ENCODE measurements at regions not wholly inside any gene's neighbourhood (a gene's known extent, or its start where the extent isn't known, plus 50 kb on each side); places are given as distances from the start of the nearest gene placed in this dataset.

DNA sequence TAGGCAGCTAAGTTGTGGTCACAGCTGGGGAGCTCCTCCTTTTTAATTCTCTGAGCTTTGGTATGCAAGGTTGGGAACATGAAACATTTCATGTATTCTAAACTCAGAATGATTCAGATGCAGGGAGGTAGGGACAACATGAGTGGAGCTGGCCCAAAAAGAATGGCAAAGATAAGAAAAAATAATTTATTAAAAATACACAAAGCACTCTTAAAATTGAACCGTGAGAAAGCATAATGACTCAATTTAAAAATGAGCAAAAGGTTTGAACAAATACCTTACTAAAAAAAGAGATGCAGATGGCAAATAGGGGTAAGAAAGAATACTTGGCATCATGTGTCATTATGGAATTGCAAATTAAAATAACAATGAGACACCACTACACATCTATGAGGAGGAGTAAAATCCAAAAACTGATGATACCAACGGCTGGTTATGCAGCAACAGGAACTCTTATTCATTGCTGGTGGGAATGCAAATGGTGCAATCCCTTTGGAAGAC lies 175.6 kb upstream of the IRX3 start:
- WGBS, 2 donors, result 67 to 72% methylated on average over 2 of the region's 2 CpGs
- no peak for FAIRE-seq
- H3K4me1 ChIP-seq, result no peaks in the 10 kb centered on the region

DNA sequence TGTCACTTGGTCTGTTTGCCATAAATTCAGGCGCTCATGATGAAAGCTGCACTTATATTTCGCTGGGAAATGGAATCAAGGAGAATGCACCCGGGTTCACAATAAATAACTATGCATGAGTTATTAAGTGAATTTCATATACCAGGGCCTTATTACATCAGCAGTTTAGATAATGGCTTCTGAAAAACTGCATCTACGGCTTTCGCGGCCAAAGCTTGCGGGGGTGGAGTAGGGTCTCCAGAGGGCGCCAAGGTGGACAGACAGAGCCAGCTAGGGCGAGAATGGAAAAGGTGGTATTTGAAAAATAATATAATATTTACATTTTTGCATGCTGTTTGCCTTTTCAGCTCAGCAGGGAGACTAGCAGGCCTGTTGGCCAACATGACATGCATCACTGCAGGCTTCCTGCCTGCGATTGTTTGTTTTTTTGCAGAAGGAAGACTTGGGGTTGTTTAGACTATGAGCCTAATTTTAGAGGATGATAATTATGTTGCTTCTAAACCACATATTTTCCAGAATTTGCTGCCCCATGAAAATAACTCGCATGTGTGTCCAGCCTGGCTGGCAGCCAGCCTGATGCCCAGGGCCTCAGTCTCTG lies 173.8 kb upstream of the IRX3 start:
- H3K36me3 ChIP-seq, result no peaks in the 10 kb centered on the region
- 88 to 91% methylated on average over 11 of the region's 11 CpGs for WGBS, 2 donors
- H3K4me1 ChIP-seq, result no peaks in the 10 kb centered on the region
- TF ChIP-seq, protein P1, sequence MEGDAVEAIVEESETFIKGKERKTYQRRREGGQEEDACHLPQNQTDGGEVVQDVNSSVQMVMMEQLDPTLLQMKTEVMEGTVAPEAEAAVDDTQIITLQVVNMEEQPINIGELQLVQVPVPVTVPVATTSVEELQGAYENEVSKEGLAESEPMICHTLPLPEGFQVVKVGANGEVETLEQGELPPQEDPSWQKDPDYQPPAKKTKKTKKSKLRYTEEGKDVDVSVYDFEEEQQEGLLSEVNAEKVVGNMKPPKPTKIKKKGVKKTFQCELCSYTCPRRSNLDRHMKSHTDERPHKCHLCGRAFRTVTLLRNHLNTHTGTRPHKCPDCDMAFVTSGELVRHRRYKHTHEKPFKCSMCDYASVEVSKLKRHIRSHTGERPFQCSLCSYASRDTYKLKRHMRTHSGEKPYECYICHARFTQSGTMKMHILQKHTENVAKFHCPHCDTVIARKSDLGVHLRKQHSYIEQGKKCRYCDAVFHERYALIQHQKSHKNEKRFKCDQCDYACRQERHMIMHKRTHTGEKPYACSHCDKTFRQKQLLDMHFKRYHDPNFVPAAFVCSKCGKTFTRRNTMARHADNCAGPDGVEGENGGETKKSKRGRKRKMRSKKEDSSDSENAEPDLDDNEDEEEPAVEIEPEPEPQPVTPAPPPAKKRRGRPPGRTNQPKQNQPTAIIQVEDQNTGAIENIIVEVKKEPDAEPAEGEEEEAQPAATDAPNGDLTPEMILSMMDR (IDR thresholded peaks at IDR 0.05), result no peak
- DNase-seq, result no peak
- no peaks in the 10 kb centered on the region for H3K27me3 ChIP-seq
- H3K27ac ChIP-seq, result no peak overlapping the region
- H3K4me3 ChIP-seq, result no peak overlapping the region
- H3K9me3 ChIP-seq, result no peaks in the 10 kb centered on the region
- FAIRE-seq, result no peak
- no peak for ATAC-seq
- intact Hi-C loops (cut with DNase I), result no loop called here

More for the DNA sequence above, 175.6 kb upstream of the IRX3 start:
- ATAC-seq (no peak), DNase-seq (no peak)
- Histone ChIP-seq H3K27ac (no peak overlapping the region), H3K9me3 (no peaks in the 10 kb centered on the region), H3K36me3 (no peaks in the 10 kb centered on the region), H3K27me3 (no peaks in the 10 kb centered on the region), H3K4me3 (no peak overlapping the region)
- intact Hi-C loops (cut with DNase I), result no loop called here
- TF ChIP-seq, protein P1 (IDR thresholded peaks at IDR 0.05), result no peak

DNA sequence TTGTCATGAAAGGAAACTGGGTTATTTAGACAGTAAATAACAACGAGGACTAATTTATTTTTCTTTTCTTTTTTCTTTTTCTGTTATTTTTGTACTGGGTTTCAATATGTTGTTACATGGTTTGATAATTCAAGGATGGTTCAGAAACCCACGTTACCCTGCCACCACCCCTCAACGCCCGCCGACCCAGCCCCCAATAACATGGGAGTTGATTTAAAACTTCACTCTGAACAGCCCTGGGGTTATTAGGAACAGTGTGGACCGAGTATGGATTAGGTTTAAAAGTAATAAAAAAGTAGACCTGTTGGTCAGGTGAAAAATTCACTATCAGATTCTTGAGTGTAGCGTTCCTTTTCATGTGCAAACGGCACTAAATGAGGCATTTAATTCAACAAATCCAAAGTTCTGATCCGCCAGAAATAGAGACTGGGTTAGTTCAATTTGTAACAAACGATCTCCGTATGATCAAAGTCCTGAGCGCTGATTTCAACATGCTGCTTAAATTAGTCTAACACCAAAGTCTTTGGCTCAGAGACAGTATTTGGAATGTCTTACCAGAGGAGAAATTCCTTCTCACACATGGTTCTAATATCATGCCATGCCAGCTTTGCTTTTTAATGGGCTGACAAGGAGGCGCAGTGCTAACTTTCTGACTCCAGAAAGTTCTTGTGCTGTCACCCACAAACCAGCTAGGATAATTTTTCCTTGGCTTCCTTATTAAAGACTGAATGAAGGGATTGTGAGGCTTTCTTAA lies 173.1 kb upstream of the IRX3 start:
- 64 to 69% methylated on average over 13 of the region's 13 CpGs for WGBS, 2 donors
- Histone ChIP-seq H3K4me3 (no peak overlapping the region), H3K27me3 (no peaks in the 10 kb centered on the region), H3K27ac (no peak overlapping the region), H3K4me1 (no peaks in the 10 kb centered on the region), H3K9me3 (no peaks in the 10 kb centered on the region), H3K36me3 (no peaks in the 10 kb centered on the region)
- intact Hi-C loops (cut with DNase I), result no loop called here
- FAIRE-seq (no peak), DNase-seq (no peak), ATAC-seq (no peak)
- TF ChIP-seq, protein P1 (IDR thresholded peaks at IDR 0.05), result no peak

DNA sequence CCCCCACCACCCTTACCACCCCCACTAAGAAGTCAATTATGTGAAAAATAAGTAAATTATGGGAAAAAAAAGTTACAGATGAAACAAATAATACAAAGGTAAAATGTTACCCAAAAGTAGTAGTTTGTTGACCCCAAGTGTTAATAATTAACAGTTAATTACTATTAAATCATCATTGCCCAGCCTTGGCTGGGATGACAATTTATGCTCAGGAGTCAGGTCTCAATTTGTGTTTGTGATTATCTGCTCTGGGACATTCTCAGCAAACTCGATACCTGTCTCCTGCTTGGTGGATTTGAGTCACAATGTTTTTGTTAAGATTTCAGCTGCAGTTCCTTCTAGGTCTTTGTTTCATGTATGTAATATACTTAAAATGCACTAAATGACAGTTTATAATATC lies 172.3 kb upstream of the IRX3 start:
- Histone ChIP-seq H3K27ac (no peak overlapping the region), H3K9me3 (no peaks in the 10 kb centered on the region), H3K4me1 (no peaks in the 10 kb centered on the region), H3K36me3 (no peaks in the 10 kb centered on the region), H3K27me3 (no peaks in the 10 kb centered on the region), H3K4me3 (no peak overlapping the region)
- 30 to 37% methylated on average over 1 of the region's 1 CpG for WGBS, 2 donors
- FAIRE-seq (no peak), DNase-seq (no peak), ATAC-seq (no peak)
- TF ChIP-seq, protein P1 (IDR thresholded peaks at IDR 0.05), result no peak
- intact Hi-C loops (cut with DNase I), result no loop called here

DNA sequence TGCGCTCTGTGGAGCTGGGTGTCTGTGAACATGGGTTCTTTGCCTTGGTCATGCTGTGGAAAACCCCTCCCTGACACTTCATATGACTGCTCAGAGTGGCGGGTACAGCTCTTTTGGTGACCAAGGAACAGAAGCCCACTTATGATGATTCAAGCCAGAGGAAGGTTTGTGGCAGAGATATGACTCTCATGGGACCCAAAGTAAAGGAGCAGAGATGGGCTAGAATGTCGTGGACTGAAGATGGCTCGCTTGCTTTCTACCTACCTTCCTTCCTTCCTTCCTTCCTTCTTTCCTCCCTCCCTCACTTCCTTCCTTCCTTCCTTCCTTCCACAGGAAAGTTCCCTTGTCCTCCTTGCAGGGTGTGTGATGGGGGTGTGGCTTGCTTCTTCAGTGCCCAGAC lies 169.7 kb upstream of the IRX3 start:
- DNase-seq (no peak), FAIRE-seq (no peak), ATAC-seq (no peak)
- 65 to 80% methylated on average over 4 of the region's 4 CpGs for WGBS, 2 donors
- intact Hi-C loops (cut with DNase I), result no loop called here
- Histone ChIP-seq H3K36me3 (no peaks in the 10 kb centered on the region), H3K4me1 (no peaks in the 10 kb centered on the region), H3K27me3 (no peaks in the 10 kb centered on the region), H3K4me3 (no peak overlapping the region), H3K27ac (no peak overlapping the region), H3K9me3 (no peaks in the 10 kb centered on the region)
- TF ChIP-seq, protein P1 (IDR thresholded peaks at IDR 0.05), result no peak
